ENCODE measurements at regions not wholly inside any gene's neighbourhood (a gene's known extent, or its start where the extent isn't known, plus 50 kb on each side); places are given as distances from the start of the nearest gene placed in this dataset.

DNA sequence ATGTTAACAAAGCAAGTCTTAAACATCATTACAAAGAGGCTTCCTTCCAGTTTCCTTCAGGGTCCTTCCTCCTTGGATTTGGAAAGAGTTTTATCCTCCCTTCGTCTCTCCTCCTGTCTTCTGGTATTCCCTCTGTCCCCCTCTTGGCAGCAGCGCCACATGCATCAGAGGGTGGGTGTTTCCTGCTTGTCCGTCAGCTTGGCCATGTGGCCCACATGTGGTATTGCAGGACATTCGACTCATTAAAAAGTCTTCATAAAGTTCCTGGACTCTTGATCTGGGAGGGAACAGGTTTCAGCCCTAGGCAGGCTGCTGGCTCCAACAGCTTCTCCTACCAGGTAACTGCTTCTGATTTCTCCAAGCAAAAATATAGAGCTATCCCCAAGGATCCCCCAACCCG lies 189.8 kb downstream of the CSNK2A3 start:
- H3K4me3 ChIP-seq (ENCODE audit: insufficient read depth, low read depth, low read length), result no peak overlapping the region

GRCh38 chr11:11157185-11157584 lies 195.9 kb downstream of the CSNK2A3 start:
- no peak for FAIRE-seq
- Mint-ChIP-seq H3K4me3 (ENCODE audit: unreplicated experiment) (no peak overlapping the region), H3K27me3 (ENCODE audit: low read depth, unreplicated experiment) (peaks cover 17% of the 10 kb centered on the region), H3K36me3 (ENCODE audit: low read depth, unreplicated experiment) (peaks cover 2% of the 10 kb centered on the region), H3K4me1 (ENCODE audit: low read depth, unreplicated experiment) (no peaks in the 10 kb centered on the region), H3K9me3 (ENCODE audit: unreplicated experiment) (peaks cover 5% of the 10 kb centered on the region), H3K27ac (ENCODE audit: unreplicated experiment) (no peak overlapping the region)
- H3K9ac ChIP-seq (ENCODE audit: low read length), result no peak overlapping the region
- TF ChIP-seq CTCF (IDR thresholded peaks at IDR 0.05; ENCODE audit: insufficient read depth, low read depth, low read length), result peak; percentile 36
- no peak for TF ChIP-seq EZH2 (IDR thresholded peaks at IDR 0.05; ENCODE audit: insufficient read depth, low read length)
- no peaks in the 10 kb centered on the region for H3K9me3 ChIP-seq (ENCODE audit: insufficient read depth, low read depth, low read length)
- DNase-seq (ENCODE audit: low read depth), result no peak
- H3K4me3 ChIP-seq (ENCODE audit: insufficient read depth, low read depth, low read length), result no peak overlapping the region
- no peaks in the 10 kb centered on the region for H3K4me1 ChIP-seq (ENCODE audit: insufficient read depth, low read length)
- no peak overlapping the region for H3K27ac ChIP-seq (ENCODE audit: low read depth, low read length)
- no peak overlapping the region for H2AFZ ChIP-seq (ENCODE audit: low read depth, low read length)
- H3K27me3 ChIP-seq (ENCODE audit: insufficient read depth, low read length), result peaks cover 3% of the 10 kb centered on the region
- H3K4me2 ChIP-seq (ENCODE audit: low read length), result no peak overlapping the region
- H3K79me2 ChIP-seq (ENCODE audit: insufficient read depth, low read length), result no peaks in the 10 kb centered on the region
- no peaks in the 10 kb centered on the region for H4K20me1 ChIP-seq (ENCODE audit: insufficient read depth, low read length)
- no peaks in the 10 kb centered on the region for H3K36me3 ChIP-seq (ENCODE audit: insufficient read depth, low read length)

More for the DNA sequence above, 189.8 kb downstream of the CSNK2A3 start:
- Histone ChIP-seq H3K9ac (ENCODE audit: low read length) (no peak overlapping the region), H3K4me2 (ENCODE audit: low read length) (no peak overlapping the region), H3K79me2 (ENCODE audit: insufficient read depth, low read length) (no peaks in the 10 kb centered on the region), H3K4me1 (ENCODE audit: insufficient read depth, low read length) (no peaks in the 10 kb centered on the region), H3K9me3 (ENCODE audit: insufficient read depth, low read depth, low read length) (no peaks in the 10 kb centered on the region), H3K27ac (ENCODE audit: low read depth, low read length) (no peak overlapping the region), H2AFZ (ENCODE audit: low read depth, low read length) (no peak overlapping the region), H4K20me1 (ENCODE audit: insufficient read depth, low read length) (no peaks in the 10 kb centered on the region), H3K36me3 (ENCODE audit: insufficient read depth, low read length) (no peaks in the 10 kb centered on the region), H3K27me3 (ENCODE audit: insufficient read depth, low read length) (peaks cover 4% of the 10 kb centered on the region)
- Mint-ChIP-seq H3K4me3 (ENCODE audit: unreplicated experiment) (no peak overlapping the region), H3K27me3 (ENCODE audit: low read depth, unreplicated experiment) (peaks cover 15% of the 10 kb centered on the region), H3K4me1 (ENCODE audit: low read depth, unreplicated experiment) (no peaks in the 10 kb centered on the region), H3K27ac (ENCODE audit: unreplicated experiment) (no peak overlapping the region), H3K36me3 (ENCODE audit: low read depth, unreplicated experiment) (peaks cover 2% of the 10 kb centered on the region), H3K9me3 (ENCODE audit: unreplicated experiment) (peaks cover 5% of the 10 kb centered on the region)
- TF ChIP-seq CTCF (IDR thresholded peaks at IDR 0.05; ENCODE audit: insufficient read depth, low read depth, low read length) (no peak), EZH2 (IDR thresholded peaks at IDR 0.05; ENCODE audit: insufficient read depth, low read length) (no peak)
- FAIRE-seq, result no peak
- DNase-seq (ENCODE audit: low read depth), result no peak

GRCh38 chr11:11155962-11156815 lies 196.9 kb downstream of the CSNK2A3 start:
- Histone ChIP-seq H3K27ac (ENCODE audit: low read depth, low read length) (no peak overlapping the region), H2AFZ (ENCODE audit: low read depth, low read length) (no peak overlapping the region), H3K9me3 (ENCODE audit: insufficient read depth, low read depth, low read length) (no peaks in the 10 kb centered on the region), H4K20me1 (ENCODE audit: insufficient read depth, low read length) (no peaks in the 10 kb centered on the region), H3K9ac (ENCODE audit: low read length) (no peak overlapping the region), H3K4me2 (ENCODE audit: low read length) (no peak overlapping the region), H3K36me3 (ENCODE audit: insufficient read depth, low read length) (no peaks in the 10 kb centered on the region), H3K79me2 (ENCODE audit: insufficient read depth, low read length) (no peaks in the 10 kb centered on the region), H3K27me3 (ENCODE audit: insufficient read depth, low read length) (no peaks in the 10 kb centered on the region), H3K4me1 (ENCODE audit: insufficient read depth, low read length) (no peaks in the 10 kb centered on the region), H3K4me3 (ENCODE audit: insufficient read depth, low read depth, low read length) (no peak overlapping the region)
- FAIRE-seq (no peak), DNase-seq (ENCODE audit: low read depth) (no peak)
- Mint-ChIP-seq H3K4me3 (ENCODE audit: unreplicated experiment) (no peak overlapping the region), H3K27ac (ENCODE audit: unreplicated experiment) (no peak overlapping the region), H3K36me3 (ENCODE audit: low read depth, unreplicated experiment) (peaks cover 2% of the 10 kb centered on the region), H3K9me3 (ENCODE audit: unreplicated experiment) (peaks cover 2% of the 10 kb centered on the region), H3K27me3 (ENCODE audit: low read depth, unreplicated experiment) (peaks cover 12% of the 10 kb centered on the region), H3K4me1 (ENCODE audit: low read depth, unreplicated experiment) (no peaks in the 10 kb centered on the region)
- TF ChIP-seq CTCF (IDR thresholded peaks at IDR 0.05; ENCODE audit: insufficient read depth, low read depth, low read length) (peak; percentile 34), EZH2 (IDR thresholded peaks at IDR 0.05; ENCODE audit: insufficient read depth, low read length) (no peak)
